ENCODE measurements at regions not wholly inside any gene's neighbourhood (a gene's known extent, or its start where the extent isn't known, plus 50 kb on each side); places are given as distances from the start of the nearest gene placed in this dataset.

DNA sequence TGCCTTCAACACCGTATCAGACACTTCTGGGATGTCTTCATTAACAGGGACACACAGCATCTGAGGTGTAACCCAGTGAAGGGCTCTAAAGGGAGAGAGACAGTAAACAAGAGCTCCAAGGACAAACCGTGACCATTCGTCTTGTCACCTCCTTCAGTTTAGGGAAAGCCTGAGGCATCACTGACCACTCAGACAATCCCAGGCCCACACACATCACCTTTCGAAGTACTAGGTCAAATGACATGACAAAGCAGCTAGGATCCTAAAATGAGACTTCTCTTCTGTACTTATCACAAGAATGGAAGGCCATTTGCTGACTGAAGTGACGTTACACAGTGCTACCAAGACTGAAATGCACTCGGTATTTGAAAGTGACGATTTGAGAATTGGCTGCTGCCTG lies 200.7 kb upstream of the KCTD7 start:
- Histone ChIP-seq H3K4me3 (ENCODE audit: control insufficient read depth in 2 of 3, extremely low read depth in 1 of 3, insufficient read depth in 2 of 3, low read depth in 1 of 3, low read length in 3 of 3) (no peak overlapping the region), H3K27ac (ENCODE audit: control insufficient read depth, insufficient read depth, low read length) (no peak overlapping the region), H3K79me2 (ENCODE audit: control insufficient read depth, insufficient read depth, low read length) (no peaks in the 10 kb centered on the region), H3K36me3 (ENCODE audit: control insufficient read depth in 2 of 2, extremely low read depth in 1 of 2, insufficient read depth in 2 of 2, low read length in 2 of 2) (peaks cover 0 to 2% of the 10 kb centered on the region in 2 experiments), H3K4me2 (ENCODE audit: control insufficient read depth, extremely low read depth, insufficient read depth, low read depth, low read length) (no peak overlapping the region), H4K20me1 (ENCODE audit: control insufficient read depth, extremely low read depth, insufficient read depth, low read length) (no peaks in the 10 kb centered on the region), H3K9ac (ENCODE audit: control insufficient read depth, extremely low read depth, insufficient read depth, low read length) (no peak overlapping the region), H3K9me3 (ENCODE audit: control insufficient read depth, low read depth, low read length) (no peaks in the 10 kb centered on the region), H3K9me1 (ENCODE audit: control insufficient read depth, extremely low read depth, insufficient read depth, low read length) (no peaks in the 10 kb centered on the region), H2AFZ (ENCODE audit: control insufficient read depth, low read length) (no peak overlapping the region), H3K4me1 (ENCODE audit: control insufficient read depth, extremely low read depth, insufficient read depth, low read length) (peaks cover 3% of the 10 kb centered on the region), H3K27me3 (ENCODE audit: control insufficient read depth, extremely low read depth, insufficient read depth, low read length) (no peaks in the 10 kb centered on the region)
- TF ChIP-seq EZH2 (IDR thresholded peaks at IDR 0.05; ENCODE audit: low read length): no peak
- TF ChIP-seq, protein P1, sequence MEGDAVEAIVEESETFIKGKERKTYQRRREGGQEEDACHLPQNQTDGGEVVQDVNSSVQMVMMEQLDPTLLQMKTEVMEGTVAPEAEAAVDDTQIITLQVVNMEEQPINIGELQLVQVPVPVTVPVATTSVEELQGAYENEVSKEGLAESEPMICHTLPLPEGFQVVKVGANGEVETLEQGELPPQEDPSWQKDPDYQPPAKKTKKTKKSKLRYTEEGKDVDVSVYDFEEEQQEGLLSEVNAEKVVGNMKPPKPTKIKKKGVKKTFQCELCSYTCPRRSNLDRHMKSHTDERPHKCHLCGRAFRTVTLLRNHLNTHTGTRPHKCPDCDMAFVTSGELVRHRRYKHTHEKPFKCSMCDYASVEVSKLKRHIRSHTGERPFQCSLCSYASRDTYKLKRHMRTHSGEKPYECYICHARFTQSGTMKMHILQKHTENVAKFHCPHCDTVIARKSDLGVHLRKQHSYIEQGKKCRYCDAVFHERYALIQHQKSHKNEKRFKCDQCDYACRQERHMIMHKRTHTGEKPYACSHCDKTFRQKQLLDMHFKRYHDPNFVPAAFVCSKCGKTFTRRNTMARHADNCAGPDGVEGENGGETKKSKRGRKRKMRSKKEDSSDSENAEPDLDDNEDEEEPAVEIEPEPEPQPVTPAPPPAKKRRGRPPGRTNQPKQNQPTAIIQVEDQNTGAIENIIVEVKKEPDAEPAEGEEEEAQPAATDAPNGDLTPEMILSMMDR (optimal IDR thresholded peaks at IDR 0.05 in 1 of 3, IDR thresholded peaks at IDR 0.05 in 1 of 3, conservative IDR thresholded peaks at IDR 0.05 in 1 of 3; ENCODE audit: extremely low read depth in 1 of 3, insufficient read depth in 2 of 3, low read length in 3 of 3): no peak
- dilution Hi-C loops (cut with MboI; ENCODE audit: extremely low pct_ligation_motif_present, low sequenced_read_pairs): no loop called here
- no peak for FAIRE-seq
- DNase-seq (ENCODE audit: low read depth, low spot score): no peak

DNA sequence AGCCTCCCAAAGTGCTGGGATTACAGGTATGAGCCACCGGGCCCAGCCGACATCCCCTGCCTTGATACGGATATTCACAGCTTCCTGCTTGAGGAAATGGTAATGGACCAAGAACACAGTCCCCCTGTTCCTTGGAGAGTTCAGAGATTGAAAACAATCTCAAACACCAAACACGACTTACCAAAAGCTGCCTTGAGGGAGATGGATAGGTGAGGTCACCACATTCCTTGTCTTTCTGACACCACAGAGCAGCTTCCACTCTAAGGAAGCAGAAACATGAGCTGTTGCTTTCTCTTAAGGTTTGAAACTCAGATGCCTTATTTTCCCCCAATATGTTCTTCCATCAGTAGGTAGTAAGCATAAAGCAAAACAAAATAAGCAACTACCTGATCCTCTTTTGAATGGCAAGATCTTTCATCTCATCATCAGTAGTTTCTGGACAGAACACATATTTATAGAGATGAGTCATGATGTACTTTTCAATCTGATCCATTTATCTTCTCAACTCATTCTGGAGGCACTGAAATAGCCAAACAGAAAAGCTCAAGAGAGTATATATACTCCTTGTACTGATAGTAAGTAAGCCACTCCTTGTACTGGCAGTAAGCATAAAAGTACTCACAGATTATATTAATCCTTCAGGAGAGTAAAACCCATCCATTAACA lies 199.1 kb upstream of the KCTD7 start:
- Histone ChIP-seq H3K79me2 (ENCODE audit: control insufficient read depth, insufficient read depth, low read length) (no peaks in the 10 kb centered on the region), H2AFZ (ENCODE audit: control insufficient read depth, low read length) (no peak overlapping the region), H3K9me3 (ENCODE audit: control insufficient read depth, low read depth, low read length) (no peaks in the 10 kb centered on the region), H3K4me2 (ENCODE audit: control insufficient read depth, extremely low read depth, insufficient read depth, low read depth, low read length) (no peak overlapping the region), H3K27ac (ENCODE audit: control insufficient read depth, insufficient read depth, low read length) (no peak overlapping the region), H3K9ac (ENCODE audit: control insufficient read depth, extremely low read depth, insufficient read depth, low read length) (no peak overlapping the region), H4K20me1 (ENCODE audit: control insufficient read depth, extremely low read depth, insufficient read depth, low read length) (no peaks in the 10 kb centered on the region), H3K27me3 (ENCODE audit: control insufficient read depth, extremely low read depth, insufficient read depth, low read length) (no peaks in the 10 kb centered on the region), H3K4me1 (ENCODE audit: control insufficient read depth, extremely low read depth, insufficient read depth, low read length) (peaks cover 3% of the 10 kb centered on the region), H3K4me3 (ENCODE audit: control insufficient read depth in 2 of 3, extremely low read depth in 1 of 3, insufficient read depth in 2 of 3, low read depth in 1 of 3, low read length in 3 of 3) (no peak overlapping the region), H3K36me3 (ENCODE audit: control insufficient read depth in 2 of 2, extremely low read depth in 1 of 2, insufficient read depth in 2 of 2, low read length in 2 of 2) (no peaks in the 10 kb centered on the region), H3K9me1 (ENCODE audit: control insufficient read depth, extremely low read depth, insufficient read depth, low read length) (no peaks in the 10 kb centered on the region)
- dilution Hi-C loops (cut with MboI; ENCODE audit: extremely low pct_ligation_motif_present, low sequenced_read_pairs): no loop called here
- TF ChIP-seq, protein P1 (optimal IDR thresholded peaks at IDR 0.05 in 1 of 3, IDR thresholded peaks at IDR 0.05 in 1 of 3, conservative IDR thresholded peaks at IDR 0.05 in 1 of 3; ENCODE audit: extremely low read depth in 1 of 3, insufficient read depth in 2 of 3, low read length in 3 of 3): no peak
- TF ChIP-seq EZH2 (IDR thresholded peaks at IDR 0.05; ENCODE audit: low read length): no peak
- FAIRE-seq (no peak), DNase-seq (ENCODE audit: low read depth, low spot score) (no peak)
